GM12873 (cell line): ENCODE measurements at regions not wholly inside any gene's neighbourhood (a gene's known extent, or its start where the extent isn't known, plus 50 kb on each side); places are given as distances from the start of the nearest gene placed in this dataset.

ENCODE experiments used
- TF ChIP-seq, protein P1 (sequence below): IDR thresholded peaks from 2 replicates; pipeline ENCODE4 v1.5.1; 2012; ENCODE audit warnings: low read depth, mild to moderate bottlenecking, moderate library complexity, low read length, control low read depth; ENCODE audit not compliant: insufficient read depth; ENCODE audit errors: missing control alignments

DNA sequence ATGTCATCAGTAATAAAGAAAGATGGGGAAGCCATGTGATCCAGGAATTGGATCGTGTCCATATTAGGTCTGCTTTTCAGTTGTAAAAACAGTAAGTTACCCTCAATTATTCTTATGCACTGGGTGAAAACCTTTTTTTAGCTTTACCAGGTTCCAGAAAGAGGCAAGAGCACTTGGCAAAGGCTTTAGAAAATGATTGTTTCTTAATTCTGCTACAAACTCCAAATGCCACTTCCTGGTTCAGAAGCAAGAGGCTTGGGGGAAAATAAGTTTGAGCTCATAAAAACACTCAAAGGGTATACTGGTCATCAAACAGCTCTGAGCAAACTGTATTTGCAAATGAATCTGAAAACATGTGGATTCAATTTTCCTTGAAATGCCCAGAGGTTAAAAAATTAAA, 615.6 kb downstream of the EBF1 start:
- TF ChIP-seq, protein P1, sequence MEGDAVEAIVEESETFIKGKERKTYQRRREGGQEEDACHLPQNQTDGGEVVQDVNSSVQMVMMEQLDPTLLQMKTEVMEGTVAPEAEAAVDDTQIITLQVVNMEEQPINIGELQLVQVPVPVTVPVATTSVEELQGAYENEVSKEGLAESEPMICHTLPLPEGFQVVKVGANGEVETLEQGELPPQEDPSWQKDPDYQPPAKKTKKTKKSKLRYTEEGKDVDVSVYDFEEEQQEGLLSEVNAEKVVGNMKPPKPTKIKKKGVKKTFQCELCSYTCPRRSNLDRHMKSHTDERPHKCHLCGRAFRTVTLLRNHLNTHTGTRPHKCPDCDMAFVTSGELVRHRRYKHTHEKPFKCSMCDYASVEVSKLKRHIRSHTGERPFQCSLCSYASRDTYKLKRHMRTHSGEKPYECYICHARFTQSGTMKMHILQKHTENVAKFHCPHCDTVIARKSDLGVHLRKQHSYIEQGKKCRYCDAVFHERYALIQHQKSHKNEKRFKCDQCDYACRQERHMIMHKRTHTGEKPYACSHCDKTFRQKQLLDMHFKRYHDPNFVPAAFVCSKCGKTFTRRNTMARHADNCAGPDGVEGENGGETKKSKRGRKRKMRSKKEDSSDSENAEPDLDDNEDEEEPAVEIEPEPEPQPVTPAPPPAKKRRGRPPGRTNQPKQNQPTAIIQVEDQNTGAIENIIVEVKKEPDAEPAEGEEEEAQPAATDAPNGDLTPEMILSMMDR, result no peak

DNA sequence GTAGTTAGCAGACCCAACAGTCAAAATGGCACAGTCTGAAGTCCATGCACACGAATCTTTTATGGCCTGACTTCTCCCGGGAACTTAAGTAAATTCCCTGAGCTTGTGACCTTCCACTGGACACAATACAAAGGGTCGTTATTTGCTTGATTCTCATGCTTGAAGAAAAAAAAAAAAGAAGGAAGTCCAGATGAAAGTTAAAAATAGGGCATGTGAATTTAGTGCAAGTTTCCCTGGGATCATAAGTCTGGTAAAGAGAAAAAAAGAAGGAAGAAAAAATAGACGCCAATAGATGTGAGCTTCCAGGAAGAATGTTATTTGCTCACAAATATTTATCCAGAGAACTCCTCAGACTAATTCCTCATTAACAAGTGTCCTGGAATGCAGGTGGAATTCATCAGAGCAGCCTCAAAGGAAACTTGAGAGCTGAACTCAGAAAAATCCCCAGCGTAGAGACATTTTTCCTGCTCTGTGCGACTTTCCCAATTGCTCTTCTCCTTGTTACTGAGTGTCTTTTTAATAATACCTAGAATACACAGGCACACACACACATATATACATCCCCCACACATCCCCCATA, 616.3 kb downstream of the EBF1 start:
- TF ChIP-seq, protein P1, result no peak

DNA sequence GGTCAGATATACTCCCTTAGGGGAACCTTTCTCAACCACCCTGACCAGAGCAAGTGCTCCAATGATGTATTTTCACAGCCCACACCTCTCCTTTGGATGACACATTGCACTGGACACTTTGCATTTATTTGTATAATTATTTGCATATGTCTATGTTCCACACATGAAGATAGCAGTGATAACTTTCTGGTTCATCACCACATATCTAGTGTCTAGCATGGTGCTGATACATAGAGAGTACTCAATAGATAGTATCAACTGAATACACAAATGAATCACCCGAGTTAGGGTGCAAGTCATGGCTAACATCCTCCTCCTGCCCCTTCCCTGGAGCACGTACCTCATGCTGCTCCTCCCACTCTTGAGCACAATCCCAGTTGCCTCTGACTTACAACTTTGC, 617.6 kb downstream of the EBF1 start:
- TF ChIP-seq, protein P1, result no peak

DNA sequence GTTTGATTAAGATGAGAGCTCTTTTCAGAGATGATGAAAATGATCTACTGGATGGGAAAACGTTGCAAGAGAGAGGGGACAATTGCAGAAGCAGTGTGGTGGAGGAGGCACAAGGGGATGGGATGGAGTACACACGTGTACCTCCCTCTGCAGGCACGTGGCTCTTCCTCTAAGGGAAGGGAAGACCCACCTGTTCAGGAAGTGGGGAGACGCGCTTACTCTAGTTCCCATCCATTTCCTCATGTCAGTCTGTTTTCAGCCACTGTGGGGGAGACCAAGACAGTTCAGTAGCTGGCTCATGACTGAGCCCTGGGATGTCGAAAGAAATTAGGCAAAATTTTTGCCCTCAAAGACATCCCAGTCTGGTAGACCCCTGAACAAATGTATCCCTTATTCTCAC, 619.2 kb upstream of the CLINT1 start:
- TF ChIP-seq, protein P1, result no peak

DNA sequence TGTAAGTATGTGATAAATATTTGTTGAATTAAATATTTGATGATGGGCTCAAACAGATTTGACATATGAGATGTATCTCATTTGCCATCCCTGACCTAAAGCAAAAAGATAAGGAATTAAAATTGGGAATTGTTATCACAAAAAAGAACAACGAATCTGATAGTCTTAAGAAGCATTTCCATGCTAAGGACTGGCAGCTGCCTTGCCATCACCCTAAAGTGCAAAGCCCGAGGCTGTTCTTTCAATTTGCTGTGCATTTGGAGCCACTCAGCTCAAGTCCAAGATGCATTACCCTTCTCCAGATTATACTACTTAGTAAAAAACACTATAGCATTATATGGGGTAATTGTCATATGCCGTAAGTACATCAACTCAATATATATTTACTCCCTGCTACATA, 618.3 kb upstream of the CLINT1 start:
- TF ChIP-seq, protein P1, result no peak

DNA sequence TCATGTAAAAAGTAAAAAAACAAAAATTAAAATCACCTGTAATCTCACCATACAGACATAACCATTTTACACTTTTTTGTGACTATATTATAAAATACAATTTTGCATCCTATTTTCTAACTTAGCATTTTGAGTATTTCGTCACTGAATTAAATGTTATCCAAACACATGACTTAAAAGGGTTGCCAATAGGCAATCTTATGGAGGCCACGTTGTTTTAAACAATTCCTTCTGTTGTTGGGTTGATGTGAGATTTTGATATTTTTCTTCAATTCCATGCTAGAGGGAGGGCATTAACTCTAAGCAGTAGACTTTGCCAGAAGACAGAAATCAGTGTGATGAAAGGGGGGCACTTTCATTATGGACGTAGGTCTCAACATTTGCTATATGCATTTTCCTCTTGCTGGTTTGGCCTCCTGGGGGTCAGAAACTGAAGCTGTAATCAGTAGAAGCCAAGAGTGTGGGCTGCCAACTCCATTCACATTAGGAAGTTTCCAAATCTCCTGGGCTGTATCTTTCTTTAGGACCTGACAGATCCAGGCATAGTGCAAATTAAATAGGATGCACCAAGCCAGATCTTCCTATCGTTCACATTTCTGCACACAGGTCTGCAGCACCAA, 614.2 kb upstream of the CLINT1 start:
- TF ChIP-seq, protein P1, result no peak

DNA sequence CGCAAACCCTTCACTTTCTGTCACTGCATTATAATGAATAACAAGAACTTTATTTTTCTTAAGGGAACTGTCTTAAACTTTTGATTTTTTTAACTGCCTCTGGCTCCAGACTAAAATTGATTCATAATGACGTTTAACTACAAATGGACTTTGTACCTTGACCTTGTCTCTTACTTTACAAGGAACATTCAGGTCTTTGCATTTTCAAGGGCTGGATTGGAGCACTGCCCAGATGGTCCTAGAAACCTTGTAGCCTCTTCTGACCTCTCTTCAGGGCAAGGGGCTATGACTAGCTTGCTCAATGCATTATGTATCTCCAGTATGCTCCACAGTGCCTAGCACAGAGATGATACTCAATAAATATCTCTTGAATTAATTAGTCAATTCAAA, 612.6 kb upstream of the CLINT1 start:
- TF ChIP-seq, protein P1, result no peak
